HEK293 (cell line): ENCODE measurements at regions not wholly inside any gene's neighbourhood (a gene's known extent, or its start where the extent isn't known, plus 50 kb on each side); places are given as distances from the start of the nearest gene placed in this dataset.

Experiments
- GLIS2 ChIP-seq: fragments of 450-650 bp; formaldehyde crosslinking; IDR thresholded peaks from 2 replicates; pipeline ENCODE4 v1.5.1; 2016; ENCODE audit warnings: missing biosample characterization, missing genetic modification characterization
- ZBTB7A ChIP-seq: fragments of 450-650 bp; formaldehyde crosslinking; IDR thresholded peaks from 2 replicates; pipeline ENCODE4 v1.5.1; 2016; ENCODE audit warnings: low read depth, missing biosample characterization, missing genetic modification characterization
- TF ChIP-seq, protein P1 (sequence below): fragments of 450-650 bp; formaldehyde crosslinking; IDR thresholded peaks from 2 replicates; pipeline ENCODE4 v1.5.1; 2016; ENCODE audit warnings: missing biosample characterization, missing genetic modification characterization, borderline replicate concordance
- TF ChIP-seq, protein P2 (sequence below): fragments of 450-650 bp; formaldehyde crosslinking; conservative IDR thresholded peaks from 2 replicates; pipeline ENCODE4 v1.5.1; 2016; ENCODE audit warnings: low read depth, missing biosample characterization, missing genetic modification characterization

DNA sequence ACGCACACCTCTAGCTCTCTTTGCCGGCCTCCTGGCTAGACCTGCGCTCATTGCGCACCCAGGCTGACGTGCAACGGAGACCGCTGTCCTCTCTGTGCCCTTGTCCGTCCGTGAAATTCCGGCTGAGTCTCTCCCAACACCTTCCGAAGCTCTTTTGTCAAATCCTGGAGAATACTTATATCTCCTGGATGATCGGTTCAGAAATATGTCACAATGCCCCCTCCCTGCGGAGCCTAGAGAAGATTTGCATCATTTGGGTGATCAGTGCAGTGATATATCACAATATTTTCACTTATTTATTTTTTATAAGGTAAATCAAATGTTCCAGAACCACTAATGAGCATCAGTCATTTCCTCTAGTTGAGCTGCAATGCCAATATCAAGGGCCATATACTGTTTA is 1366.9 kb upstream of the USP9Y start (continued):
- TF ChIP-seq, protein P1, sequence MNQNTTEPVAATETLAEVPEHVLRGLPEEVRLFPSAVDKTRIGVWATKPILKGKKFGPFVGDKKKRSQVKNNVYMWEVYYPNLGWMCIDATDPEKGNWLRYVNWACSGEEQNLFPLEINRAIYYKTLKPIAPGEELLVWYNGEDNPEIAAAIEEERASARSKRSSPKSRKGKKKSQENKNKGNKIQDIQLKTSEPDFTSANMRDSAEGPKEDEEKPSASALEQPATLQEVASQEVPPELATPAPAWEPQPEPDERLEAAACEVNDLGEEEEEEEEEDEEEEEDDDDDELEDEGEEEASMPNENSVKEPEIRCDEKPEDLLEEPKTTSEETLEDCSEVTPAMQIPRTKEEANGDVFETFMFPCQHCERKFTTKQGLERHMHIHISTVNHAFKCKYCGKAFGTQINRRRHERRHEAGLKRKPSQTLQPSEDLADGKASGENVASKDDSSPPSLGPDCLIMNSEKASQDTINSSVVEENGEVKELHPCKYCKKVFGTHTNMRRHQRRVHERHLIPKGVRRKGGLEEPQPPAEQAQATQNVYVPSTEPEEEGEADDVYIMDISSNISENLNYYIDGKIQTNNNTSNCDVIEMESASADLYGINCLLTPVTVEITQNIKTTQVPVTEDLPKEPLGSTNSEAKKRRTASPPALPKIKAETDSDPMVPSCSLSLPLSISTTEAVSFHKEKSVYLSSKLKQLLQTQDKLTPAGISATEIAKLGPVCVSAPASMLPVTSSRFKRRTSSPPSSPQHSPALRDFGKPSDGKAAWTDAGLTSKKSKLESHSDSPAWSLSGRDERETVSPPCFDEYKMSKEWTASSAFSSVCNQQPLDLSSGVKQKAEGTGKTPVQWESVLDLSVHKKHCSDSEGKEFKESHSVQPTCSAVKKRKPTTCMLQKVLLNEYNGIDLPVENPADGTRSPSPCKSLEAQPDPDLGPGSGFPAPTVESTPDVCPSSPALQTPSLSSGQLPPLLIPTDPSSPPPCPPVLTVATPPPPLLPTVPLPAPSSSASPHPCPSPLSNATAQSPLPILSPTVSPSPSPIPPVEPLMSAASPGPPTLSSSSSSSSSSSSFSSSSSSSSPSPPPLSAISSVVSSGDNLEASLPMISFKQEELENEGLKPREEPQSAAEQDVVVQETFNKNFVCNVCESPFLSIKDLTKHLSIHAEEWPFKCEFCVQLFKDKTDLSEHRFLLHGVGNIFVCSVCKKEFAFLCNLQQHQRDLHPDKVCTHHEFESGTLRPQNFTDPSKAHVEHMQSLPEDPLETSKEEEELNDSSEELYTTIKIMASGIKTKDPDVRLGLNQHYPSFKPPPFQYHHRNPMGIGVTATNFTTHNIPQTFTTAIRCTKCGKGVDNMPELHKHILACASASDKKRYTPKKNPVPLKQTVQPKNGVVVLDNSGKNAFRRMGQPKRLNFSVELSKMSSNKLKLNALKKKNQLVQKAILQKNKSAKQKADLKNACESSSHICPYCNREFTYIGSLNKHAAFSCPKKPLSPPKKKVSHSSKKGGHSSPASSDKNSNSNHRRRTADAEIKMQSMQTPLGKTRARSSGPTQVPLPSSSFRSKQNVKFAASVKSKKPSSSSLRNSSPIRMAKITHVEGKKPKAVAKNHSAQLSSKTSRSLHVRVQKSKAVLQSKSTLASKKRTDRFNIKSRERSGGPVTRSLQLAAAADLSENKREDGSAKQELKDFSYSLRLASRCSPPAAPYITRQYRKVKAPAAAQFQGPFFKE (tag by site-specific recombination), result no peak
- TF ChIP-seq GLIS2 (no peak), ZBTB7A (no peak)
- TF ChIP-seq, protein P2, sequence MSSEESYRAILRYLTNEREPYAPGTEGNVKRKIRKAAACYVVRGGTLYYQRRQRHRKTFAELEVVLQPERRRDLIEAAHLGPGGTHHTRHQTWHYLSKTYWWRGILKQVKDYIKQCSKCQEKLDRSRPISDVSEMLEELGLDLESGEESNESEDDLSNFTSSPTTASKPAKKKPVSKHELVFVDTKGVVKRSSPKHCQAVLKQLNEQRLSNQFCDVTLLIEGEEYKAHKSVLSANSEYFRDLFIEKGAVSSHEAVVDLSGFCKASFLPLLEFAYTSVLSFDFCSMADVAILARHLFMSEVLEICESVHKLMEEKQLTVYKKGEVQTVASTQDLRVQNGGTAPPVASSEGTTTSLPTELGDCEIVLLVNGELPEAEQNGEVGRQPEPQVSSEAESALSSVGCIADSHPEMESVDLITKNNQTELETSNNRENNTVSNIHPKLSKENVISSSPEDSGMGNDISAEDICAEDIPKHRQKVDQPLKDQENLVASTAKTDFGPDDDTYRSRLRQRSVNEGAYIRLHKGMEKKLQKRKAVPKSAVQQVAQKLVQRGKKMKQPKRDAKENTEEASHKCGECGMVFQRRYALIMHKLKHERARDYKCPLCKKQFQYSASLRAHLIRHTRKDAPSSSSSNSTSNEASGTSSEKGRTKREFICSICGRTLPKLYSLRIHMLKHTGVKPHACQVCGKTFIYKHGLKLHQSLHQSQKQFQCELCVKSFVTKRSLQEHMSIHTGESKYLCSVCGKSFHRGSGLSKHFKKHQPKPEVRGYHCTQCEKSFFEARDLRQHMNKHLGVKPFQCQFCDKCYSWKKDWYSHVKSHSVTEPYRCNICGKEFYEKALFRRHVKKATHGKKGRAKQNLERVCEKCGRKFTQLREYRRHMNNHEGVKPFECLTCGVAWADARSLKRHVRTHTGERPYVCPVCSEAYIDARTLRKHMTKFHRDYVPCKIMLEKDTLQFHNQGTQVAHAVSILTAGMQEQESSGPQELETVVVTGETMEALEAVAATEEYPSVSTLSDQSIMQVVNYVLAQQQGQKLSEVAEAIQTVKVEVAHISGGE, result no peak
